ENCODE measurements at regions not wholly inside any gene's neighbourhood (a gene's known extent, or its start where the extent isn't known, plus 50 kb on each side); places are given as distances from the start of the nearest gene placed in this dataset.

DNA sequence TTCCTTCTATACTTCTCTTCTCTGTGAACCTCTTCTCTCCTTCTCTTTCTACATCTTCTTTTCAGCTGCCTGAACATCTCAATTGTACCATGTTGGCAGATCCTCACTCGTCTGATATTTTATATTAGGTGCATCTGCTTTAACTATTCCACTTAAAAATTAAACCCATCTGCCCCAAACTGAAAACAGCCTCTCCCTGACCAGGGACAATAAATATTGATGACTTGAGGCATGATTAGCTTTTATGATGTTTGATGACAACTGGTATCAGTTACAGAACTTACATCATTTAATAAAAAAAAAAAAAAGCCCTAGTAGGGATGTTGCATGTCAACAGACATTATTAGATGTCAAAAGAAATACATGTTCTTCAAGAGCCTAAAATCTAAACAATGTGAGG is 79.8 kb upstream of the HABP2 start:
- Mint-ChIP-seq H3K27ac (no peak overlapping the region), H3K4me3 (no peak overlapping the region), H3K9me3 (peaks cover 4% of the 10 kb centered on the region), H3K27me3 (ENCODE audit: low read depth, poor library complexity) (peaks cover 16% of the 10 kb centered on the region), H3K36me3 (ENCODE audit: low read depth) (no peaks in the 10 kb centered on the region), H3K4me1 (peaks cover 8% of the 10 kb centered on the region)
- no peak for DNase-seq
- no peak for TF ChIP-seq CTCF (IDR thresholded peaks at IDR 0.05)

DNA sequence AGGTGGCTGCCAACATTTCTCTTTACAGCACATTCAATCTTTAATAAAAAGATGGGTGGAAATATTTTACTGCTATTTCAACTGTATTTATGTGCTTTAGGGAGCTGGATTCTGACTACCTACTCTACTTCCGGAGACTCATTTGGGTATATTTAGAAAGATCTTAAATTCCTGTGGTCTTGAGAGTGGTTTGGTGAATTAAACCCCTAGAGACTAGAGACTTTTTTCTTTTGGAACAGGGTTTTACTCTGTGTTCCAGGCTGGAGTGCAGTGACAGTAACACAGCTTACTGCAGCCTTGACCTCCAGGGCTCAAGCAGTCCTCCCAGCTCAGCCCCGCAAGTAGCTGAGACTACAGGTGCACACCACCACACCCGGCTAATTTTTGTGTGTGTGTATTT is 79.0 kb upstream of the HABP2 start:
- DNase-seq, result no peak
- Mint-ChIP-seq H3K27ac (no peak overlapping the region), H3K27me3 (ENCODE audit: low read depth, poor library complexity) (peaks cover 17% of the 10 kb centered on the region), H3K4me1 (peaks cover 8% of the 10 kb centered on the region), H3K36me3 (ENCODE audit: low read depth) (no peaks in the 10 kb centered on the region), H3K4me3 (no peak overlapping the region), H3K9me3 (peaks cover 13% of the 10 kb centered on the region)
- no peak for TF ChIP-seq CTCF (IDR thresholded peaks at IDR 0.05)

GRCh38 chr10:113474752-113475151 is 78.1 kb upstream of the HABP2 start:
- no peak overlapping the region for H3K4me3 Mint-ChIP-seq
- H3K36me3 Mint-ChIP-seq (ENCODE audit: low read depth), result peaks cover 4% of the 10 kb centered on the region
- H3K4me1 Mint-ChIP-seq, result peaks cover 8% of the 10 kb centered on the region
- no peak overlapping the region for H3K27ac Mint-ChIP-seq
- no peak for TF ChIP-seq CTCF (IDR thresholded peaks at IDR 0.05)
- H3K9me3 Mint-ChIP-seq, result peaks cover 21% of the 10 kb centered on the region
- peaks cover 14% of the 10 kb centered on the region for H3K27me3 Mint-ChIP-seq (ENCODE audit: low read depth, poor library complexity)
- no peak for DNase-seq

DNA sequence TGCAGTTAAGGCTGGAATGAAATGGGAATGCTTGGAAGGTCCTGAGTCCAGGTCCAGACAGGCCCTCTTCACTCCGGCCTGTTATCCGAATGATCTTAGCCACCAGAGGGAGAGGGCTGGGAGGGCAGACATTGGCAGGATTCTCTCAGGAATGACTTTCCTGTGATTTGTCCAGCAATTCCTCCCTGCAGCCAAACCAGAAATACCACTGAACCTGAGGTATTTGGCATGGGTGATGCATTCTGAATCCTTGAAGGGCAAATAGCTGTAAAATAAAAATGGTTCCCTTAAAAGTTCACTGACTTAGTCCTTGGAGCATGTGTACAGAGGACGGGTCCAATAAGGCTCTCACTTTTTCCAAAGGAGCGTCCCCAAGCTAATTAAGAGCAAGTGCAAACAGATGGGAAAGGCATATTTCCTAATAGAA is 77.5 kb upstream of the HABP2 start:
- H3K4me3 Mint-ChIP-seq, result no peak overlapping the region

DNA sequence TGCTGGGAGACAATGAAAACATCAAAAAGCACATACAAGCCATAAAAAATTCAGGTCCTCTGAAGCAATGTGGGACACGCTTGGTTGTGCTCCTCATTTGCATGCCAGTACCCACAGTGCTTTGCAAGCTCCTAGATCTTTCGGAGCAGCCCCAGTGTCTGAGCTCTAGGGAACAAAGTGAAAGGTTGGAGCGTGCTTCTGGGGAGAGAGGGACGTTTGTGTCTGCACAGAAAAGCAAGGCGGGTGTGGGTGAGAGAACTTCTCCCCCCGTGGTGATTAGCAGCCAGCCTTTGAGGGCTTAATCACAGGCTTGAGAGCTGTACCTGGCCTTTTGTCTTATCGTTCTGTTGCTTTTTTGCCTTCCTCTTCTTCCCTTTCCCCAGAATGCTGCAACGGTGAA is 76.7 kb upstream of the HABP2 start:
- H3K27ac Mint-ChIP-seq, result no peak overlapping the region

More for the DNA sequence above, 77.5 kb upstream of the HABP2 start:
- H3K27ac Mint-ChIP-seq, result no peak overlapping the region
- H3K4me1 Mint-ChIP-seq, result peaks cover 8% of the 10 kb centered on the region
- peaks cover 27% of the 10 kb centered on the region for H3K9me3 Mint-ChIP-seq
- no peak for TF ChIP-seq CTCF (IDR thresholded peaks at IDR 0.05)
- no peak for DNase-seq
- peaks cover 9% of the 10 kb centered on the region for H3K36me3 Mint-ChIP-seq (ENCODE audit: low read depth)
- peaks cover 13% of the 10 kb centered on the region for H3K27me3 Mint-ChIP-seq (ENCODE audit: low read depth, poor library complexity)

More for the DNA sequence above, 76.7 kb upstream of the HABP2 start:
- TF ChIP-seq CTCF (IDR thresholded peaks at IDR 0.05), result no peak
- H3K9me3 Mint-ChIP-seq, result peaks cover 35% of the 10 kb centered on the region
- H3K4me1 Mint-ChIP-seq, result peaks cover 8% of the 10 kb centered on the region
- peaks cover 11% of the 10 kb centered on the region for H3K36me3 Mint-ChIP-seq (ENCODE audit: low read depth)
- peaks cover 13% of the 10 kb centered on the region for H3K27me3 Mint-ChIP-seq (ENCODE audit: low read depth, poor library complexity)
- no peak overlapping the region for H3K4me3 Mint-ChIP-seq
- DNase-seq, result no peak

Measured in nephron progenitor cell (in vitro differentiated cells).